Liver (tissue), 1 donor: ENCODE measurements at regions not wholly inside any gene's neighbourhood (a gene's known extent, or its start where the extent isn't known, plus 50 kb on each side); places are given as distances from the start of the nearest gene placed in this dataset. TPM values are rescaled to one million over a fixed set of nuclear protein-coding genes. Genes with fewer than 3 reads are reported as not detected.

Source experiments
- small RNA-seq: library from RNA; depleted of rRNA; stranded (forward); fragments of <200 nt; gene quantifications from one replicate; pipeline ENCODE3, GENCODE V24; 2014

Small RNA genes in the stretch of these regions (small RNA-seq; reads per million reads assigned to genes)
- gene AC139792.3, result not detected
